ENCODE measurements at regions not wholly inside any gene's neighbourhood (a gene's known extent, or its start where the extent isn't known, plus 50 kb on each side); places are given as distances from the start of the nearest gene placed in this dataset.

DNA sequence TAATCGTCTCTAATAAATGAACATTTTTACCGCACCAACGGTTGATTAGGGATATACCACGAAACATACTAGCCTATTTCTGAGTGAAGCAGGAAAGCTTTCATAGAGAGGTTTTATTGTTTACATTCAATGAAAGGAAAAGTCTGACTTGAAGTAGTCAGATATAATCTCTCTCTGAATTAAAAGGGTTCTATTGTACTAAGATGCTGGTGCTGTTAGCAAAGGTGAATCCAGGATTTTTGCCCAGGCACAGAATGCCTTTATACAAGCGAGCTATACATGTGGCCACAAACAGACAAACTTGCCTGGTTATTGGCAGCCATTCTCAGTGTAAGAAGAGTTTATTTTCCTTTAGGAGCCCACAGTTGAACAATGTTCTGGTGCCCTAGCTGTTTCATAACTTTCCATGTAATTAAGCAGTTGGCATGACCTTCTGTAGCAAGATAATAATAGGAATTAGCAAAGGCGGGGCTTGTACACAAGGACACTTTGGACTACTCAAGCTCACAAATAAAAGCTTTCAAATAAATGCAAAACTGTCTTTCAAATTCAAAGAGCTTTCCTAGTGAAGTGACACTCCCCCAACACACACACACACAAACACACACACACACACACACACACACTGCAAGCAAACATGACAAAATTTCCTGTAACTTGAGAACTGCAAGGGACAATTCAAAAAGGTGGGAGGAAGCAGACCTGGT, 198.7 kb upstream of the MAP3K1 start:
- H3K9me3 ChIP-seq, result no peaks in the 10 kb centered on the region
- WGBS, result 49% methylated on average over 6 of the region's 6 CpGs
- H3K4me3 ChIP-seq, result peak overlapping the region; percentile 5
- H3K36me3 ChIP-seq, result no peaks in the 10 kb centered on the region
- DNase-seq (ENCODE audit: low spot score in 2 of 2), result no peak
- H3K27ac ChIP-seq, result peak overlapping the region; percentile 70
- H3K27me3 ChIP-seq, result no peaks in the 10 kb centered on the region
- peaks cover 37% of the 10 kb centered on the region for H3K4me1 ChIP-seq
- TF ChIP-seq EP300 (IDR thresholded peaks at IDR 0.05), result no peak
- TF ChIP-seq POLR2A (IDR thresholded peaks at IDR 0.05), result no peak
- TF ChIP-seq POLR2AphosphoS5 (IDR thresholded peaks at IDR 0.05), result no peak
- TF ChIP-seq, protein P1, sequence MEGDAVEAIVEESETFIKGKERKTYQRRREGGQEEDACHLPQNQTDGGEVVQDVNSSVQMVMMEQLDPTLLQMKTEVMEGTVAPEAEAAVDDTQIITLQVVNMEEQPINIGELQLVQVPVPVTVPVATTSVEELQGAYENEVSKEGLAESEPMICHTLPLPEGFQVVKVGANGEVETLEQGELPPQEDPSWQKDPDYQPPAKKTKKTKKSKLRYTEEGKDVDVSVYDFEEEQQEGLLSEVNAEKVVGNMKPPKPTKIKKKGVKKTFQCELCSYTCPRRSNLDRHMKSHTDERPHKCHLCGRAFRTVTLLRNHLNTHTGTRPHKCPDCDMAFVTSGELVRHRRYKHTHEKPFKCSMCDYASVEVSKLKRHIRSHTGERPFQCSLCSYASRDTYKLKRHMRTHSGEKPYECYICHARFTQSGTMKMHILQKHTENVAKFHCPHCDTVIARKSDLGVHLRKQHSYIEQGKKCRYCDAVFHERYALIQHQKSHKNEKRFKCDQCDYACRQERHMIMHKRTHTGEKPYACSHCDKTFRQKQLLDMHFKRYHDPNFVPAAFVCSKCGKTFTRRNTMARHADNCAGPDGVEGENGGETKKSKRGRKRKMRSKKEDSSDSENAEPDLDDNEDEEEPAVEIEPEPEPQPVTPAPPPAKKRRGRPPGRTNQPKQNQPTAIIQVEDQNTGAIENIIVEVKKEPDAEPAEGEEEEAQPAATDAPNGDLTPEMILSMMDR (IDR thresholded peaks at IDR 0.05), result no peak

DNA sequence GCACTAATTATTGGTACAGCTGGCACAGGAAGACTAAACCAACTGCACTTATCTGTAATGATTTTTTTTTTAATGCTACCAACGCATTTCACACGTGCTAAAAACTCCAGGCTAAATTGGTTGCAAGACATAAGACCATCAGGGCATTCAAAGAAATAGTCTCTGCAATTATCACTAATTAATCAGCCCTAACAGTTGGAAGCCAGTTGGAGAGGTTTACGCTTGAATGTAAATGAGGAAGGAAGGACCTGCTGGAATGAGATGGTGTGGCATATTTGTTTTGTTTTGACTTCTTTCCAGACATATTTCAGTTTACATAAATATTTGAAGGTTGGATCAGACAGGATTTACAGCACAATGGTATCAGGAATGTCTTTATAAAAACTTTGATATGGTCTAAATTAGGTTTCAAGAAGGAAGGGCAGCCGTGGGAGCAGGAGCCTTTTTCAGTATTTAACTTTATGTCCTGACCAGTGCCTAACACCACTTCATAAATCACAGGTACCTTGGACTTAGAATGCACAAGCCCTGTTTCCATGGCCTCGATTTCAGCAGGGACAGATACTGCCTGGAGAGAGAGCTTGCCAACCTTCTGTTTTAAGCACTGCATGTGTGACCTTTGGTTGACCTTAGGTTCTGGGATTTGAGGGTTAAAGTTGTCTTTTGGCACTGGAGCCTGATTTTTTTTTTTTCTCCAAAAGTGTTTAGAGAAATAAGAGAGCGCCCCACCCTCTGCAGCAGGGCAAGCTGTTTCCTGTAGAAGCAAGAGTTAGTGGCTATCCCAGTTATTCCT, 199.8 kb upstream of the MAP3K1 start:
- WGBS, result 29% methylated on average over 6 of the region's 6 CpGs
- peak overlapping the region; percentile 5 for H3K4me3 ChIP-seq
- DNase-seq (ENCODE audit: low spot score in 2 of 2), result no peak
- H3K27ac ChIP-seq, result peak overlapping the region; percentile 70
- H3K36me3 ChIP-seq, result no peaks in the 10 kb centered on the region
- H3K27me3 ChIP-seq, result no peaks in the 10 kb centered on the region
- TF ChIP-seq, protein P1 (IDR thresholded peaks at IDR 0.05), result no peak
- TF ChIP-seq POLR2A (IDR thresholded peaks at IDR 0.05), result no peak
- no peak for TF ChIP-seq POLR2AphosphoS5 (IDR thresholded peaks at IDR 0.05)
- TF ChIP-seq EP300 (IDR thresholded peaks at IDR 0.05), result no peak
- no peaks in the 10 kb centered on the region for H3K9me3 ChIP-seq
- H3K4me1 ChIP-seq, result peaks cover 37% of the 10 kb centered on the region

DNA sequence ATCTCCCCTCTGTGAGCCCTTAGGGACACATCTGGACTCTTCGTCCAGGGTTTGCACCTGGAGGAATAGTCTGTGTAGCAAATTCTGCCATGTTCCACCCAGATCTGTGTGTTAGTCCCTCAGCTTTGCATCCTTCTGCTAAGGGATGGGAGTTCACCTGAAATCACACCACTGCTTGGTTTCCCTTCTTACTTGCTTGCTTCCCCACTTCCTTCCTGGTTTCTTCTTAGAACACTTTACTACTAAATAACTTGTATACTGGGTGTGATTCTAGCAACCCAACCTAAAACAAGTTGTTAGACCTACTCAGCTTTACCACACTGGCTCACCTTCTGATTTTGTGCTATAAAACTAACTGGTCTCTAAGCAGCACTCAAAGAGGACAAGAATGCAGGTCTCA, 202.6 kb upstream of the MAP3K1 start:
- no peaks in the 10 kb centered on the region for H3K27me3 ChIP-seq
- no peaks in the 10 kb centered on the region for H3K9me3 ChIP-seq
- WGBS, result 87% methylated on average over 1 of the region's 1 CpG
- peaks cover 46% of the 10 kb centered on the region for H3K4me1 ChIP-seq
- no peak overlapping the region for H3K4me3 ChIP-seq
- H3K36me3 ChIP-seq, result no peaks in the 10 kb centered on the region
- TF ChIP-seq POLR2A (IDR thresholded peaks at IDR 0.05) (no peak), POLR2AphosphoS5 (IDR thresholded peaks at IDR 0.05) (no peak), EP300 (IDR thresholded peaks at IDR 0.05) (no peak)
- TF ChIP-seq, protein P1 (IDR thresholded peaks at IDR 0.05), result no peak
- no peak overlapping the region for H3K27ac ChIP-seq
- no peak for DNase-seq (ENCODE audit: low spot score in 2 of 2)

DNA sequence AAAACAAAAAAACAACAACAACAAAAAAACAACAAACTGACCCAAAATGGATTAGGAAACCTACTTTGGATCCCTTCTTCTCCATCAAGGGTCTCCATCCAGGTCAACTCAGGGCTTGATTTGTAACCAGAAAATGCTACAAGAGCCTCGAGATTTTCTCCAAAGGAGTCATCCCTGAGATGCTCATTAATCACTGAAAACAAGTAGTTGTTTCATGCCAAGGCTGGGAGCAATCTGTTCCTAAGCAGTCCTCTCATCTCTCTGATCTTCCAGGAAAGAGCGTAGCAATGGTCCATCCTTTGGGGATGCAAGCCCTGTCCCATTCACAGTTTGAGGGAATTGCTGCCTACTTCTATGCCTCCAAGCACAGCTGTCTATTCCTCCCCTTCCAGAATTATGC, 203.0 kb upstream of the MAP3K1 start:
- TF ChIP-seq EP300 (IDR thresholded peaks at IDR 0.05) (no peak), POLR2A (IDR thresholded peaks at IDR 0.05) (no peak), POLR2AphosphoS5 (IDR thresholded peaks at IDR 0.05) (no peak)
- TF ChIP-seq, protein P1 (IDR thresholded peaks at IDR 0.05), result no peak
- peaks cover 49% of the 10 kb centered on the region for H3K4me1 ChIP-seq
- 69% methylated on average over 2 of the region's 2 CpGs for WGBS
- H3K4me3 ChIP-seq, result no peak overlapping the region
- H3K27me3 ChIP-seq, result no peaks in the 10 kb centered on the region
- DNase-seq (ENCODE audit: low spot score in 2 of 2), result no peak
- H3K27ac ChIP-seq, result no peak overlapping the region
- no peaks in the 10 kb centered on the region for H3K36me3 ChIP-seq
- no peaks in the 10 kb centered on the region for H3K9me3 ChIP-seq

DNA sequence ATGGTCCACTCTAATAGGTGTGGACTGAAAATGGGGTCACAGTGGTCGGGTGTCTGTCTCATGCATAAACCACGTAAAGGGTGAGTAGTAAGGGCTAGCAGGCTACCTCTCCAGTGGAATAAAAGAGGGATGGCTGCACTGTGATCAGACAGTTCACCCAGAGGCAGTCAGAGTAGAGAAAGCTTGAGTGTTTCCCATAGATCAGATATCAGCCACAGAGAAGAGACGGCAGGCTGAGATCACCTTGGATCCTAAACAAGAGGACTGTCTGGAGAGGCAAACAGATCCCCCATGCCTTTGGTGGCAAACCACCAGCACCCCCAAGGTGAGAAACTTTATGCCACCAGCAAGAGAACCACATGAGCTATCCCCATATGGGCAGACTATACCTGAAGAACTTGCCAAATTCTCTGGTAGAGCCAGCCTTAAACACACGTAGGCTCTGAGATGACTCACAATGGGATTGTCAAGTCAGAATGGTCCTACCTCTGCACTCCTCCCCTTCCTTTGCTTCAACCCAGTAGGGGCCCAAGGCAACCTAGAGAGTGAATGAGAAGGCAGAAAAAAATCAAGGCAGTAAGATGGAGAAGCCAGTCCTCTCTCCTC, 205.2 kb upstream of the MAP3K1 start:
- H3K27me3 ChIP-seq, result no peaks in the 10 kb centered on the region
- WGBS, result 71% methylated on average over 4 of the region's 4 CpGs
- H3K4me3 ChIP-seq, result no peak overlapping the region
- no peaks in the 10 kb centered on the region for H3K36me3 ChIP-seq
- no peak overlapping the region for H3K27ac ChIP-seq
- TF ChIP-seq, protein P1 (IDR thresholded peaks at IDR 0.05), result no peak
- TF ChIP-seq POLR2A (IDR thresholded peaks at IDR 0.05), result no peak
- no peak for TF ChIP-seq POLR2AphosphoS5 (IDR thresholded peaks at IDR 0.05)
- no peak for TF ChIP-seq EP300 (IDR thresholded peaks at IDR 0.05)
- H3K9me3 ChIP-seq, result no peaks in the 10 kb centered on the region
- peaks cover 34% of the 10 kb centered on the region for H3K4me1 ChIP-seq
- no peak for DNase-seq (ENCODE audit: low spot score in 2 of 2)

Data from suprapubic skin (tissue), 4 donors.